HG03520 (cell line): ENCODE measurements at regions not wholly inside any gene's neighbourhood (a gene's known extent, or its start where the extent isn't known, plus 50 kb on each side); places are given as distances from the start of the nearest gene placed in this dataset.
"Not testable (repeated sequence)": the region's sequence is repeated elsewhere in the genome, so short reads cannot be mapped to it uniquely, and the experiment has no call there.

Experiments
- ATAC-seq: cut with Tn5 transposase; IDR thresholded peaks from one replicate; pipeline ENCODE4 v1.9.1; 2021; ENCODE audit warnings: mild to moderate bottlenecking, moderate library complexity; ENCODE audit not compliant: unreplicated experiment

- ATAC-seq: no peak
These were observed 273.7 kb downstream of the HNRNPD start for GRCh38 chr4:82099928-82100579.

GRCh38 chr4:82097504-82097903 is 276.3 kb downstream of the HNRNPD start:
- ATAC-seq: no peak

GRCh38 chr4:82090717-82091116 is 283.1 kb downstream of the HNRNPD start:
- ATAC-seq: no peak

GRCh38 chr4:82084747-82085146 is 289.0 kb downstream of the HNRNPD start:
- ATAC-seq: no peak

- ATAC-seq: not testable (repeated sequence)
These were observed 296.3 kb downstream of the HNRNPD start for GRCh38 chr4:82077471-82077995.

- no peak for ATAC-seq
These were observed 297.0 kb downstream of the HNRNPD start for GRCh38 chr4:82076809-82077208.

GRCh38 chr4:82076359-82076758 is 297.4 kb downstream of the HNRNPD start:
- ATAC-seq: no peak

GRCh38 chr4:82071951-82072350 is 301.8 kb downstream of the HNRNPD start:
- no peak for ATAC-seq

GRCh38 chr4:82069883-82070638 is 303.7 kb downstream of the HNRNPD start:
- no peak for ATAC-seq

GRCh38 chr4:82063017-82063416 is 310.8 kb downstream of the HNRNPD start:
- ATAC-seq: no peak

GRCh38 chr4:82057990-82058544 is 315.7 kb downstream of the HNRNPD start:
- no peak for ATAC-seq

- ATAC-seq: no peak
These were observed 318.6 kb downstream of the HNRNPD start for GRCh38 chr4:82055156-82055555.

- ATAC-seq: no peak
These were observed 320.4 kb downstream of the HNRNPD start for GRCh38 chr4:82053396-82053795.

- ATAC-seq: no peak
These were observed 323.0 kb downstream of the HNRNPD start for GRCh38 chr4:82050796-82051195.

- no peak for ATAC-seq
These were observed 324.5 kb downstream of the HNRNPD start for GRCh38 chr4:82049294-82049693.

- ATAC-seq: no peak
These were observed 326.1 kb downstream of the HNRNPD start for GRCh38 chr4:82047731-82048130.

- ATAC-seq: no peak
These were observed 327.0 kb downstream of the HNRNPD start for GRCh38 chr4:82046796-82047195.

- ATAC-seq: no peak
These were observed 328.5 kb downstream of the HNRNPD start for GRCh38 chr4:82045267-82045666.

- ATAC-seq: no peak
These were observed 329.4 kb downstream of the HNRNPD start for GRCh38 chr4:82044141-82044993.

- no peak for ATAC-seq
These were observed 330.0 kb downstream of the HNRNPD start for GRCh38 chr4:82043809-82044137.
